ENCODE measurements at regions not wholly inside any gene's neighbourhood (a gene's known extent, or its start where the extent isn't known, plus 50 kb on each side); places are given as distances from the start of the nearest gene placed in this dataset.

GRCh38 chr15:69910514-69910913, 187.2 kb downstream of the TLE3 start:
- DNase-seq (ENCODE audit: low spot score) = no peak
- Mint-ChIP-seq H3K36me3 (no peaks in the 10 kb centered on the region), H3K27me3 (ENCODE audit: low read depth) (peaks cover 23% of the 10 kb centered on the region), H3K4me1 (peaks cover 39% of the 10 kb centered on the region), H3K27ac (no peak overlapping the region), H3K4me3 (no peak overlapping the region), H3K9me3 (peaks cover 5% of the 10 kb centered on the region)
- ChIA-PET POLR2A (no interaction called here), CTCF (interaction anchor here (1.2 kb wide), 1 partner anchor 148 kb away, joined by 3 read pairs; no protein-coding TSS in a partner anchor)
- ATAC-seq = no peak; the same call in 1 of the 2 replicates
- TF ChIP-seq ZNF416 (CRISPR knock-in tag; IDR thresholded peaks at IDR 0.05) = no peak
- no peak for TF ChIP-seq GTF2I (CRISPR knock-in tag; conservative IDR thresholded peaks at IDR 0.05)
- no peak for TF ChIP-seq ZNF138 (CRISPR knock-in tag; conservative IDR thresholded peaks at IDR 0.05)

GRCh38 chr15:69912116-69912515, 185.6 kb downstream of the TLE3 start:
- no peak for TF ChIP-seq FOXP4 (CRISPR knock-in tag; IDR thresholded peaks at IDR 0.05)
- TF ChIP-seq FOXK1 (CRISPR knock-in tag; IDR thresholded peaks at IDR 0.05) = no peak
- no peak for TF ChIP-seq STAT6 (CRISPR knock-in tag; conservative IDR thresholded peaks at IDR 0.05; ENCODE audit: low read depth)
- no peak for TF ChIP-seq ZBTB21 (CRISPR knock-in tag; IDR thresholded peaks at IDR 0.05; ENCODE audit: borderline replicate concordance)
- TF ChIP-seq ZNF263 (CRISPR knock-in tag; IDR thresholded peaks at IDR 0.05; ENCODE audit: low read depth) = no peak
- TF ChIP-seq NR2C2 (CRISPR knock-in tag; IDR thresholded peaks at IDR 0.05) = no peak
- TF ChIP-seq ZNF317 (CRISPR knock-in tag; IDR thresholded peaks at IDR 0.05; ENCODE audit: borderline replicate concordance, low read depth) = no peak
- TF ChIP-seq ZNF121 (CRISPR knock-in tag; IDR thresholded peaks at IDR 0.05) = no peak
- no peak for TF ChIP-seq PREB (CRISPR knock-in tag; IDR thresholded peaks at IDR 0.05; ENCODE audit: borderline replicate concordance)
- no peak for TF ChIP-seq ATF2 (CRISPR knock-in tag; IDR thresholded peaks at IDR 0.05; ENCODE audit: borderline replicate concordance, low read depth)
- TF ChIP-seq RORB (CRISPR knock-in tag; IDR thresholded peaks at IDR 0.05) = no peak
- no peak for TF ChIP-seq USF1 (CRISPR knock-in tag; IDR thresholded peaks at IDR 0.05)
- TF ChIP-seq TCF7 (CRISPR knock-in tag; IDR thresholded peaks at IDR 0.05; ENCODE audit: low read depth) = no peak
- TF ChIP-seq ERG (CRISPR knock-in tag; IDR thresholded peaks at IDR 0.05) = no peak
- no peak for TF ChIP-seq MXD4 (CRISPR knock-in tag; IDR thresholded peaks at IDR 0.05; ENCODE audit: borderline replicate concordance)
- no peak for TF ChIP-seq CREM (CRISPR knock-in tag; IDR thresholded peaks at IDR 0.05)
- peaks cover 5% of the 10 kb centered on the region for H3K9me3 Mint-ChIP-seq
- ATAC-seq = no peak
- H3K27ac Mint-ChIP-seq = no peak overlapping the region
- DNase-seq (ENCODE audit: low spot score) = no peak
- ChIA-PET POLR2A (no interaction called here), CTCF (no interaction called here)
- peaks cover 46% of the 10 kb centered on the region for H3K4me1 Mint-ChIP-seq
- peaks cover 25% of the 10 kb centered on the region for H3K27me3 Mint-ChIP-seq (ENCODE audit: low read depth)
- H3K4me3 Mint-ChIP-seq = no peak overlapping the region
- H3K36me3 Mint-ChIP-seq = no peaks in the 10 kb centered on the region

All from WTC11 (cell line).